GM12878 (cell line): ENCODE measurements at regions not wholly inside any gene's neighbourhood (a gene's known extent, or its start where the extent isn't known, plus 50 kb on each side); places are given as distances from the start of the nearest gene placed in this dataset.

ENCODE experiments used
- CHD2 ChIP-seq: IDR thresholded peaks from 2 replicates; pipeline ENCODE4 v1.6.1; 2011; ENCODE audit warnings: low read depth, low read length, improper control_type of control experiment, borderline replicate concordance
- RAD21 ChIP-seq: IDR thresholded peaks from 2 replicates; pipeline ENCODE4 v1.6.1; 2011; ENCODE audit warnings: mild to moderate bottlenecking, low read depth, low read length, moderate library complexity; ENCODE audit not compliant: insufficient read depth
- YY1 ChIP-seq: IDR thresholded peaks from 2 replicates; pipeline ENCODE4 v1.6.1; 2011; ENCODE audit warnings: low read depth, mild to moderate bottlenecking, low read length
- ZNF217 ChIP-seq: fragments of 450-650 bp; IDR thresholded peaks from 2 replicates; pipeline ENCODE4 v1.6.1; 2017; ENCODE audit warnings: antibody characterized with exemption, mild to moderate bottlenecking
- TF ChIP-seq, protein P1 (sequence below): IDR thresholded peaks from 2 replicates; pipeline ENCODE4 v1.6.1; 2011; ENCODE audit warnings: low read depth, mild to moderate bottlenecking, low read length, moderate library complexity, borderline replicate concordance; ENCODE audit errors: extremely low read depth
- TF ChIP-seq, protein P2 (sequence below): IDR thresholded peaks from 2 replicates; pipeline ENCODE4 v1.6.1; 2011; ENCODE audit warnings: borderline replicate concordance, low read depth, mild to moderate bottlenecking, moderate library complexity, low read length; ENCODE audit not compliant: insufficient read depth, poor library complexity, severe bottlenecking
- TF ChIP-seq, protein P3 (sequence below), 3 experiments: IDR thresholded peaks in 2 of 3; conservative IDR thresholded peaks in 1 of 3; 2 replicates each; pipeline ENCODE4 v1.5.1; 2011; ENCODE audit warnings: low read depth in 3 of 3, low read length in 3 of 3, mild to moderate bottlenecking in 3 of 3, control low read depth in 2 of 3, moderate library complexity in 2 of 3, inconsistent platforms in 1 of 3, mixed read lengths in 1 of 3; ENCODE audit not compliant: control insufficient read depth in 2 of 3, insufficient read depth in 1 of 3; ENCODE audit errors: extremely low read depth in 1 of 3

DNA sequence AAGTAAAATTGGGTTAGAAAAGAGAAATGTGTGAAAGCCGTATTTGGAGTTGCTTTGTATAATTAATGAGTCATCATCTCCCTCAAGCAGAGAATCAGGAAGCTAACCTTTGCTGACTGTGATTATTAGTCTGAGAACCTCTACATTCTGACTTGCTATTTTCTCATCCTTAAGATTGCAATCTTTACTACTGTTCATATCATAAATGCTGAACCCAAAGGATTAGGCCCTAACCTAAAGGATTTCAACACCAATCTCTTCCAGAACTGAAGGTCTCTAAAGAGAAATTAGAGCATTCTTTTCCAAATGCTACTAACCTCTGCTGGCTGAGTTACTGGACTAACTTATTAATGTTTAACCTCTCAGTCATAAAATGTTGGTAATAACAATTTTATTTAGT is 538.1 kb upstream of the MEF2C start:
- no peak for TF ChIP-seq ZNF217
- no peak for TF ChIP-seq CHD2
- TF ChIP-seq, protein P1, sequence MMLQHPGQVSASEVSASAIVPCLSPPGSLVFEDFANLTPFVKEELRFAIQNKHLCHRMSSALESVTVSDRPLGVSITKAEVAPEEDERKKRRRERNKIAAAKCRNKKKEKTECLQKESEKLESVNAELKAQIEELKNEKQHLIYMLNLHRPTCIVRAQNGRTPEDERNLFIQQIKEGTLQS, result no peak
- TF ChIP-seq RAD21, result no peak
- TF ChIP-seq, protein P2, sequence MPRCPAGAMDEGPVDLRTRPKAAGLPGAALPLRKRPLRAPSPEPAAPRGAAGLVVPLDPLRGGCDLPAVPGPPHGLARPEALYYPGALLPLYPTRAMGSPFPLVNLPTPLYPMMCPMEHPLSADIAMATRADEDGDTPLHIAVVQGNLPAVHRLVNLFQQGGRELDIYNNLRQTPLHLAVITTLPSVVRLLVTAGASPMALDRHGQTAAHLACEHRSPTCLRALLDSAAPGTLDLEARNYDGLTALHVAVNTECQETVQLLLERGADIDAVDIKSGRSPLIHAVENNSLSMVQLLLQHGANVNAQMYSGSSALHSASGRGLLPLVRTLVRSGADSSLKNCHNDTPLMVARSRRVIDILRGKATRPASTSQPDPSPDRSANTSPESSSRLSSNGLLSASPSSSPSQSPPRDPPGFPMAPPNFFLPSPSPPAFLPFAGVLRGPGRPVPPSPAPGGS, result no peak
- TF ChIP-seq YY1, result no peak
- TF ChIP-seq, protein P3, sequence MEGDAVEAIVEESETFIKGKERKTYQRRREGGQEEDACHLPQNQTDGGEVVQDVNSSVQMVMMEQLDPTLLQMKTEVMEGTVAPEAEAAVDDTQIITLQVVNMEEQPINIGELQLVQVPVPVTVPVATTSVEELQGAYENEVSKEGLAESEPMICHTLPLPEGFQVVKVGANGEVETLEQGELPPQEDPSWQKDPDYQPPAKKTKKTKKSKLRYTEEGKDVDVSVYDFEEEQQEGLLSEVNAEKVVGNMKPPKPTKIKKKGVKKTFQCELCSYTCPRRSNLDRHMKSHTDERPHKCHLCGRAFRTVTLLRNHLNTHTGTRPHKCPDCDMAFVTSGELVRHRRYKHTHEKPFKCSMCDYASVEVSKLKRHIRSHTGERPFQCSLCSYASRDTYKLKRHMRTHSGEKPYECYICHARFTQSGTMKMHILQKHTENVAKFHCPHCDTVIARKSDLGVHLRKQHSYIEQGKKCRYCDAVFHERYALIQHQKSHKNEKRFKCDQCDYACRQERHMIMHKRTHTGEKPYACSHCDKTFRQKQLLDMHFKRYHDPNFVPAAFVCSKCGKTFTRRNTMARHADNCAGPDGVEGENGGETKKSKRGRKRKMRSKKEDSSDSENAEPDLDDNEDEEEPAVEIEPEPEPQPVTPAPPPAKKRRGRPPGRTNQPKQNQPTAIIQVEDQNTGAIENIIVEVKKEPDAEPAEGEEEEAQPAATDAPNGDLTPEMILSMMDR (IDR thresholded peaks at IDR 0.05 in 2 of 3, conservative IDR thresholded peaks at IDR 0.05 in 1 of 3; ENCODE audit: control insufficient read depth in 2 of 3, extremely low read depth in 1 of 3, insufficient read depth in 1 of 3, low read depth in 3 of 3, low read length in 3 of 3), result no peak
